T-helper 9 cell (primary cell): ENCODE measurements at regions not wholly inside any gene's neighbourhood (a gene's known extent, or its start where the extent isn't known, plus 50 kb on each side); places are given as distances from the start of the nearest gene placed in this dataset.
A peak's percentile ranks its signal among the peaks of the same experiment; 100 is the strongest.
"Not testable (repeated sequence)": the region's sequence is repeated elsewhere in the genome, so short reads cannot be mapped to it uniquely, and the experiment has no call there.

Experiments
- DNase-seq: peaks from one replicate; pipeline ENCODE4 v3.0.0-alpha.2; 2020

DNA sequence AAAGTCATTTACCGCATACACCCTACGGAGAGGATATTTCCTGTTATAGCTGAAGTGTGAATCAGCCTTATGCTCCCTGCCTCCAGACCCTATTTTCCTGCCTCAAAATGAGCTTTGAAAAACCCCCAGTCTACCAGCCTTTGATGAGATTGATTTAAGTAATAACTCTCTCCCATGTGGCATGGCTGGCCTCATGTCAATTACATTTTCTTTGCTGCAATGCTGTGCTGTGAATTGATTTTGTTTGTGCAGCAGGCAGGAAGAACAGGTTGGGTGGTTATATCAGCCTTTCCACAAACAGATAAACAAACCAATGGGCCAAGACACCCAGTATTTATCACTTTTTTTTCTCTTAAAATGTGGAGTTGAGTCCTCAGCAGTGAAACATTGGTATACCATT is 1105.5 kb upstream of the TMEM132C start:
- DNase-seq = no peak

DNA sequence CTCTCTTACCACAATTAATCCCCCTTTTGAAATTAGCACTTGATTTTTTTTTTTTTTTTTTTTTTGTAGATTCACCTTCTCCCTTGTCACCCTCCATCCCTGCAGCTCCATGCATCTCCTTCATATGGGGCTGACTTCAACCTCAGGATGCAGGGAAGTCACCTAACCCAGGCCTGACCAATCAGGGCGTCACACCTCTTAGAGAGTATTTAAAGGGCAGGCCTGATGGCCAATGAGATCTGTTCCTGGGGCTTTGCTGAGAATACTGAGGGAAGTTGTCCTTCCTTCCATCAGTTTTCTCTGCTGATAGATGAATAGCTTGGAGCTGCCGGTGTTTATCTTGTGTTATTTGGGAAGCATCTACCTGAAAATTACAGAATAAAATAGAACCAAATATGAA is 1104.7 kb upstream of the TMEM132C start:
- no peak for DNase-seq

DNA sequence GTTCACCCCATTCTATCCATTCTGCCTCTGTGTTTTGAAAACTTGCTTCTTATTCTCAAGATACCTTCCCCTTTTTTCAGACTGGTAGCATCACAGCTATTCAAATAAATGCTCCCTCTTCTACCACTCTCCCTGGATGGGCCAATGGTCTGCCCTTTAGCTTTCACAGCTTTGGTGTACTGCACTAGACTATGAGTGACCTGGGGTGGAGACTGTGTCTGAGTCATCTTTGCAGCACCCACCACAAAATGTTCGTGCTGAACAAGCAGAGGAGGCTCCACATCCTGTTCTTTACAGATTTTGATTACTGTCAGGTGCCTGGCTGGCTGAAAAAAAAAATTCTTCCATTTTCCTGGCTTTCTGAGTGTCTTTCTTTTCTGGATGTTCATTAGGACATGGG is 1104.1 kb upstream of the TMEM132C start:
- DNase-seq = peak; percentile 16

DNA sequence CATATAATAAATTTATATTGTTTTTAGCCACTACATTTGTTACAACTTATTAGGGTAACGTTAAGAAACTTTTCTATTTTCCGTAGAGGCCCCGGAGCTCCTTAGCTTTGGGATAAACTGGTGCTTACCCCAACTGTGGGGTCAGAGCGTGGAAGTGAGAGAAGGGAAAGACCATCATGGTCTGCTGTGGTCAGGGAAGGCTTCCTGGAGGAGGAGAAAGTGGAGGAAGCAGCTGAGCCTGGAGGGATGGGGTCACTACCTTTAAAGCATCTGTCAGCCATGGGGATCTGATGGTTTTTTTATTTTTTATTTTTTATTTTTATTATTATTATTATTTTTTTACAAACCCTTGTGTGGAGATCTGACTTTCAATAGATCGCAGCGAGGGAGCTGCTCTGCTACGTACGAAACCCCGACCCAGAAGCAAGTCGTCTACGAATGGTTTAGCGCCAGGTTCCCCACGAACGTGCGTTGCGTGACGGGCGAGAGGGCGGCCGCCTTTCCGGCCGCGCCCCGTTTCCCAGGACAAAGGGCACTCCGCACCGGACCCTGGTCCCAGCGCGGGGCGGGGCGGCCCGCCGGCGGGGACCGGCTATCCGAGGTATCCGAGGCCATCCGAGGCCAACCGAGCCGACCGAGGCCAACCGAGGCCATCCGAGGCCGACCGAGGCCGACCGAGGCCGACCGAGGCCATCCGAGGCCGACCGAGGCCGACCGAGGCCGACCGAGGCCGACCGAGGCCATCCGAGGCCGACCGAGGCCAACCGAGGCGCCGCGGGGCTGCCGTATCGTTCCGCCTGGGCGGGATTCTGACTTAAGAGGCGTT is 1101.2 kb upstream of the TMEM132C start:
- peak; percentile 78 for DNase-seq

DNA sequence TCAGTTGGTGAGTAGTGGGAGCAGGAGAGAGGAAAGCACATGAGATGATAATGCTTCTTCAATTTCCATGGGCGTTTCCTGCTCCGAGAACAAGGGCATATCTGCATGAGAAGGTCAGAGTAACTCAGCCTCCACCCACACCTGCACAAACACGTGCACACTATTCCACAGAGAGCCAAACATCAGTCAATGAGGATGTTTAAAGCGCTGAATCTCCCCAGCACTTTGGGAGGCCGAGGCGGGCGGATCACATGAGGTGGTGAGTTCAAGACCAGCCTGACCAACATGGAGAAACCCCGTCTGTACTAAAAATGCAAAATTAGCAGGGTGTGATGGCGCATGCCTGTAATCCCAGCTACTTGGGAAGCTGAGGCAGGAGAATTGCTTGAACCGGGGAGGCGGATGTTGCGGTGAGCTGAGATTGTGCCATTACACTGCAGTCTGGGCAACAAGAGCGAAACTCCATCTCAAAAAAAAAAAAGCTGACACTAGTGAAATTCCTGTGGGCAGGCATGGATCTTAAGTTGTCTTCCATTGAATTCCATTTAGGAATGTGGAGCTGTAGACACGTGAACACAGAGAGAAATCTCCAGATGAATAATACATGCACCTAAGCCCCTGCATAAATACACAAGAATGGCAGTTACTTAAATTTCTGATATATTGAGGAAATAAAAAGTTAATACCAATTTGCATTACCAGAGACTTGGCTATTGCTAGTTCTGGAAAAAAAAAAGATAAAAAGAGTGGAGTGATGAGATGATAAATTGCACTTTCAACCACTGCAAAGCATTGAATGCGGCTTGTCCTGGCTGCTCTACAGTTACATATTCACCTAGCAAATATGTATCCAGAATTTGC is 1097.4 kb upstream of the TMEM132C start:
- DNase-seq = no peak

DNA sequence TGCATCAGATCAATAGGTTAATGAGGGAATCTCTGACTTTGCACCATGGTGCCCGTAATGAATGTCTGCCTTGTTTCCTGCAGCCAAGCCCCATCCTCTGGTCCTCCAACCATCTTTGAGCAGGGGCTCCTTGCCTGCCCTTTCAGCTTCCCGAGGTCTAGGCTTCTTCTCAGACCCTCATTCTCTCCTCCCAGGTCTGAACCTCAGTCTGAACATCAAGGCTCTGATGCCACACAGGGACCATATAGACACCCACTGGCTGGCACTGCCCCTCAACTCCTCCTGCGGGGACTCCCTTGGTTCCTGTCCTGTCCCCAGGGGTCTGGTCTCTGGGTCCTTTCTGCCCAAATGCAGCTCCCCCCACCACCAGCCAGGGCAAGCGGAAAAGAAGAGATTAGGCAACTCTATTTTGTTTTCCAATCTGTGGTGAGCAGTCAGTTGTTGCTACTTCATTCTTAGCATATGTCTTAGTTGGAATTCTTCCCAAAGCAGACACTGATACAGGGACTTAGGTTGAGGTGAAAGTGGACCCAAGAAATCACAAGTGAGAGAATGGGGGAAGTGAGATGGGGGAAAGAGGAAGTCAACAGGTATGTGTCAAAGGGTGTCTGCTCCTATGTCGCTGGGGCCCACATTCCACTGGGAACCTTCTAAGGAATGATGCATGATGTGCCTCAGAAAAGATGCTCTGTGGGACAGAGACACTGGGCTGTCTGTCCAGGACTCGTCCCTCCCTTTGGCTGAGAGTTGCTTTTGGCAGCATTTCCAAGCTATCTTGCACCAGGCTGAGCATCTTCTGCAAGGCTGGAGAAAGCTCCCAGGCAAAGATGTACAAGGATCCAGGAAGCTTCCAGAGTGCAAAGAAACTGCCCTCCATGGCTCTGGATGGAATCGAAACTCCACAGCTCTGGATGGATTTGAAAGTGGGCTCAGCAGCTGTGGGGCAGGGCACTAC is 1096.5 kb upstream of the TMEM132C start:
- DNase-seq = no peak

DNA sequence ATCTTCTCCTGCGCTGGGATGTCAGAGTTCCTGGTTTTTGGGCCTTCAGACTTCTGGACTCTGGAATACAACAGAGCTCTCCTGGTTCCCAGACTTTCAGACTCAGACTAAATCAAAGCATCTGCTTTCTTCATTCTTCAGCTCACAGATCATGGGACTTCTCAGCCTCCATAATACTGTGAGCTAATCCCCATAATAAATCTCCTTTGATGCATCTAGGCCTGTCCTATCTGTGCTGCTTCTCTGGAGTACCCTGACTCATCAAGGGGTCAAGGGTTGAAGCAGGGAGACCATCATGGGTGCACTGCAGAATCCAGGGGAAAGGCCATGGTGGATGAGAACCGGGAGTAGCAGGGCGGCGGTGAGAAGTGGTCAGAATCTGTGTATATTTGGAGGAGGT is 1094.1 kb upstream of the TMEM132C start:
- no peak for DNase-seq

DNA sequence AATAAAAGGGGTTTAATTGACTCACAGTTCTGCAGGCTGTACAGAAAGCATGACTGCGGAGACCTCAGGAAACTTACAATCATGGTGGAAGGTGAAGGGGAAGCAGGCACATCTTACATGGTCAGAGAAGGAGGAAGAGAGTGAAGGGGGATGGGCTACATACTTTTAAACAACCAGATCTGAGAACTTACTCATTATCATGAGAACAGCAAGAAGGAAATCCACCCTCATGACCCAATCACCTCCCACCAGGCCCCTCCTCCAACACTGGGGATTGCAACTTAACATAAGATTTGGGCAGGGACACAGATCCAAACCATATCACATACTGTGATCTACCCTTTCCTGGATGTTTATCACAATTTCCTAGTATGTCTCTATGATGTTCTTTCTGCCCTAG is 1093.0 kb upstream of the TMEM132C start:
- not testable (repeated sequence) for DNase-seq

DNA sequence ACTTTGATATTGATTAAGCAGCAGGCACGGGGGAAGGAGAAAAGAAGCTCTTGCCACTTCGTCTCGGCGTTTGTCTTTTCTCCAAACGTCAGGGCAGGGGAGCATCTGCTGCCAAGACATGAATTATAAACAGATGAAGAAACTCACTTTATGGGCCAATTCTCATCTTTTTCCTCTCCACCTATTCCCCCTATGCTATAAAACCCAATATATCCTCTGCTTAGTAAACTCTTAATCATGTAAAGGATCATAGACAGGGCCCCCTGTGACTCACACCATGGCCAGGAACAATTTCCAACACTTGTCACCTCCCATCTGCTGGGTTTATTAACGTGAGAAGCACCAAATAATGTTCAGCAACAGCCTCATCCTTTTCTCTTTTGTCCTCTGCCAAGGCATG is 1092.1 kb upstream of the TMEM132C start:
- DNase-seq = no peak

DNA sequence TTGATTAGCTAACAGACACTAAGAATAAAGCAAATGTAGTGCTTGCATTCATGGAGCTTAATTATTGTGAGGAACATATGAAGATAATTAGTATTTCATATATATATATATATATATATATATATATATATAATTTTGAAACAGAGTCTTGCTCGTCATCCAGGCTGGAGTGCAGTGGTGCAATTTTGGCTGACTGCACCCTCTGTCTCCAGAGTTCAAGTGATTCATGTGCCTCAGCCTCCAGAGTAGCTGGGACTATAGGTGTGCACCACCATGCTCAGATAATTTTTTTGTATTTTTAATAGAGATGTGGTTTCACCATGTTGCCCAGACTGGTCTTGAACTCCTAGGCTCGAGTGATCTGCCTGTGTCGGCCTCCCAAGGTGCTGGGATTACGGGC is 1091.6 kb upstream of the TMEM132C start:
- no peak for DNase-seq

DNA sequence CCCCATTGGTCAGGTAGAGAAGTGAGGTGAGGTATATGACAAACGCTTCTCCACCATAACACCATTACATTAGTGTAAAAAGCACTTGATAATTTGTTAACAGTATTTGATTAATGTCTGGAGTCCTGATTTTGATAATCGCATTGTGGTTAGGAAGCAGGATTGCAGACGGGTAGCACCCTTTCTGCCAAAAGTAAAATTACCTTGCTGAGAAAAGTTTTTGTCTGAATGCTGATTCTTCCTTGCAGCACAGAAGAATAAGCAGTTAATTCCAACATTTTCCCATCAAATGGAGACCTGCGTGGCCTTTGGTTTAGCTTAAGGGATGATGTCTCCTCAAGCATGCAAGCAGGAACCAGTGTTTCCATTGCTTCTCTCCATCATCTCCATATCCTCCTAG is 1090.2 kb upstream of the TMEM132C start:
- DNase-seq = no peak

DNA sequence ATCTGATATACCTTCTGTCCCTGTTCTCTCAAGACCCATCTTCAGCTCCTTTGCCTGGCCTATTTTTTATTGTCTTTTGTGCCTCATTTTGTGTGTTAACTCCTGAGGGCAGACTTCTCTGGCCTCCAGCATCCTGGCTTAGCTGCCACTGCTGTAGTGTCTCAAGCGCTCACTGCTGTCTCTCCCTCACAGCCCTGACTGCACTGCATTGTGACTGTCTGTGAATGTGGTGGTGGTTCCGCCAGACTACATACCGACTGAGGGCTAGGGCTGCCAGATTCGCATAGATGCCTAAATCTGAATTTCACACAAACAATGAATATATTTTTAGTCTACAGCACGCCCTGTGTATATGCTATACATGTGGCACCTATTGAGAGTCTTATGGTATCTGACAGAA is 1088.9 kb upstream of the TMEM132C start:
- no peak for DNase-seq

DNA sequence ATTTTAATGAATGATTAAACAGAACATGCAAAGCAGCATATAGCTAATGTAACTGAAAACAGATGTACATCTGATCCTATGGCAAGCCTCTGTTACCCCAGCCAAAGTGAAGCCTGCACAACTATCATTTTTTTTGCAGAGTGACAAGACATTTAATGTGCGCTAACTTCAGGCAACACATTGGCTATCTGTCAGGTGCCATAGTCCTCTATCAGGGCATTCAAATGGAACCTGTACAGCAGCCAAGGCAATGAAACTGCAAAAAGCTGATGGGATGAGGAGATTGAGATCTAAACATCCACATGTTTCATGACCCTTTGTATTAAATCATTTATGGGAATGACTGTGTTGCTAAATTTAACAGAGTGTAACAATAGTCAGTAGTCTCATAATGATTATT is 1088.5 kb upstream of the TMEM132C start:
- DNase-seq = no peak

DNA sequence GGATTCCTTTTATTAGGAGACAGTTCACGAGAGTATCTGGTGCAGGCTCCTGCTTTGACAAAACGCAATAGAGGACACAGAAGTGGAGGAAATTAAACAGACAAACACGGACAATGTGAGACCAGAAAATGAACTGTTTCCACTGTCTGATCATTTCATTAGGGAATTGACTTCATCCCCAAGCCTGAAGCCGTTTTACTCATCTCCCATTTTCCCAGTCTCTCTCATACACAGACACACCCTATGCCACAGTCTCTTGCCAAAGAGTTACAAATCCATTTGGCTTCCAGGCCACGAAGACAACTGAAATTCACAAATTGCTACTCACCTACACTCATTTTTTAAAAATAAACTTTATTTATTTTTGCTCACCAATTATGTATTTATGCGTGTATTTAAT is 1087.8 kb upstream of the TMEM132C start:
- DNase-seq = no peak

DNA sequence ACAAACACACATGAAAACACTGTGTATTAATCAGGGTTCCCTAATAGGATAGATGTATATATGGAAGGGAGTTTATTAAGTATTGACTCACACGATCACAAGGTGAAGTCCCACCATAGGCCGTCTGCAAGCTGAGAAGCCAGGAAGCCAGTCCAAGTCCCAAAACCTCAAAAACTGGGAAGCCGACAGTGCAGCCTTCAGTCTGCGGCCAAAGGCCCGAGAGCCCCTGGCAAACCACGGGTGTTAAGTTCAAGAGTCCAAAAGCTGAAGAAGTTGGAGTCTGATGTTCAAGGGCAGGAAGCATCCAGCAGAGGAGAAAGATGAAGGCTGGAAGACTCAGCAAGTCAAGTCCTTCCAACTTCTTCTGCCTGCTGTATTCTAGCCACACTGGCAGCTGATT is 1085.0 kb upstream of the TMEM132C start:
- DNase-seq = no peak

DNA sequence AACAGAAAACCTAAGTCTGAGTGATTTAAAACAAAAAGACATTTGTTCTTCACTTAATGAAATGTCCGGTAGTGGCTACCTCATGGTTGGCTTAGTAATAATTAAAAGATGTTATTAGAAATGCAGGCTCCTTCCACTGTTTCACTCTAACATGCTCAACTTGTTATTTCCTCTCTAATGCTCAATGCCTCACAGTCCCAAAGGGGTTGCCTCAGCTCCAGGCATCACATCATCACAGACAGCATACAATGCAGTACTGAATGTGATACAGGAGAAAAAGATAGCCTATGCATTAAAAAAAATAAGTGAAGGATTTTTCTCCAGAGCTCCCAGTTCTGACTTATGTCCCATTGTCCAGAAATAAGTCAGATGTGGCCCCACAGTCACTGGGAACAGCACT is 1077.0 kb upstream of the TMEM132C start:
- no peak for DNase-seq

DNA sequence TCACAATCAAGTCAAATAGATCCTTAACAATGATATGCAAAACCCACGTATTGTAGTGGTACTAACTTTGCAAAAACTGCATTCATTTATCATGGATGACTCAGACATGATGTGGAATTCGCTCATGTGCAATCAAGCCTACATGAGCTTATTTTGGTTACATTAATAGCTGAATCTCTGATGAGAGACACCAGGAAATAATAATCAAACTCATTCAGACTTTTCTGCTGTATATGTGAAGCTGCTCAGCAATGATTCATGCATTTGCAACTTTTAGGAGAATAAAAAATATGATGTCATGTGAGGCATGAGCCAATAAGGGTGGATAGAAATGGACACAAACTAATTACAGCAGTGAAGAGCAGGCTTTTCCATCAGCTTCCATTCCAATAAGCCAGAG is 1075.8 kb upstream of the TMEM132C start:
- DNase-seq = no peak

DNA sequence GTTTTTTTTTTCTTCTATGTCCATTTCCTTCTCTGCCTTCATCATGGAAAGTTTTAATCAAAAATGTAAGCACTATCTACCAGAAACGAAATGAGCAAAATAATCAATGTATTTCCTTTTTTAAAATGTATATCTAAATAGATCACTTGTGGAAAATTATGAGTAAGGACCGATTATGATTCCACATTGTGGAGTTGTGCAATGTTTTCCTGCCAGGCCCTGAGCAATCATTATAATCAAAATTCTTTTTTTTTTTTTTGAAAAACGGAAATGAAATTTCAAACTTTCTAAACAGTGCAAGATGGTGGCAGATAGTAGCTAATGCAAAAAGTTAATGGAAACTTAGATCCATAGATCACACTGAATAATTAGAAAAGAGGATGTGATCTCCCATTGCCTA is 1074.6 kb upstream of the TMEM132C start:
- no peak for DNase-seq

DNA sequence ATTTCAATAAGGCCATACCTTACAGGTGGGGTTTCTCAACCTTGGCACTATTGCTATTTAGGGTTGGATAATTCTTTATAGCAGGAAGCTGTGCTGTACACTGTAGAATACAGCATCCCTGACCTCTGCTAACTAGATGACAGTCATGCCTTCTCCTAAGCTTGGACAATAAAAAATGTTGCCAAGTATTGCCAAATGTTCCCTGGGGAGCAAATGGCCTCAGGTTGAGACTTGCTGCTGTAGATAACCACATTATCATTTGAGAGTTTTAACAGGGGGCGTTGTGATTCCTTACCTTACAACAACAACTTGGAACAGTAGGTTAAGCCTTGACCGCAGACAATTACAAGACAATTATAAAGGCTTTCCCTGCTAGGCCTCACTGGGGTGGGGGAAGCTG is 1073.6 kb upstream of the TMEM132C start:
- no peak for DNase-seq

DNA sequence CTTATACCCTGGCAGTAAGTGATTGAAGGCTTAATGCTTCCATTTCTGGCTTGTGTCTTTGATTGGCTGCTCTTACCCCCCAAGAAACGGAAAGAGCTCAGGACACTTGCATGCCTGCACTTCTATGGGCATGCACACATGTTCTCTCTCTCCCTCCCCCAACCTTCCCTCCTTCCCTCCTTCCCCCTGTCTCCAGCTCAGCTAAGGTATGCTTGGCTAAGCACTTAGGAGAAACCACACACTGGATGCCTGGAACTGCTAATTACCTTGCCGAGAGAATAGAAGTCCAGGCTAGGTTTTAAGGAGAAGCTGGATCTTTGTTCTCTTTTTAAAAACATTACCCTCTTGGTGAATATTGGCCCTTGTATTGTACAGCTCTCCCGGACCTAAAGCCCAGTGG is 1072.8 kb upstream of the TMEM132C start:
- no peak for DNase-seq

DNA sequence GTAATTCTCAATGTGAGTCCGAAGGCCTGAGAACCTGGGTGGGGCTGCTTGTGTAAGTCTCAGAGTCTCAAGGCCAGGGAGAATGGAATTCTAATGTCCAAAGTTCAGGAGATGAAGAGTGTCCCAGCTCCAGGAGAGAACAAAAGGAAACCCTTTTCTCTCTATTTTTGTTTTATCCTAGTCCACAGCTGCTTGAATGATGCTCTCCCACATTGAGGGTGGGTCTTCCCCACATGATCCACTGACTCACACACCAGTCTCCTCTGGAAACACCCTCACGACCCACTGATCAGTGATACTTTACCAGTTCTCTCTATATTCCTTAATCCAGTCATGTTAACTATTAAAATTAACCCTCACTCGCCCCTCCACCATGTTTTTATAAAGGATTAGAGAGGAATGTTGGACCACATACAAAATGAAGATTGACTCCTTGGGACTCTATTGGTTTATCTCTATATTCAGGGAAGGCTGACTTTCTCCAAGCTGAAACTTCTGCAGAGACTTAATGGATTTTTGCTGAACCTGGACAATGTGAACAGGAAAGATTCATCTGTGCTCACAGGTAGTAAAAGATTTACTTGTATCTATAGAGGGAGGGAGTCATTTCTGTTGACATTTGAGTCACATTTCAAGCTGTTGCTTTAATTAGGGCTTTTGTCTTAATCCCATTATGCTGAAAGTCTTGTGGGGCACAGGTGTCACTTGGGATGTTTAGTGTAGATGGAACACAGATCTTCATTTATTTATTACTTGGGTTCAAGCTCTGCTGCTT is 1061.0 kb upstream of the TMEM132C start:
- DNase-seq = no peak

DNA sequence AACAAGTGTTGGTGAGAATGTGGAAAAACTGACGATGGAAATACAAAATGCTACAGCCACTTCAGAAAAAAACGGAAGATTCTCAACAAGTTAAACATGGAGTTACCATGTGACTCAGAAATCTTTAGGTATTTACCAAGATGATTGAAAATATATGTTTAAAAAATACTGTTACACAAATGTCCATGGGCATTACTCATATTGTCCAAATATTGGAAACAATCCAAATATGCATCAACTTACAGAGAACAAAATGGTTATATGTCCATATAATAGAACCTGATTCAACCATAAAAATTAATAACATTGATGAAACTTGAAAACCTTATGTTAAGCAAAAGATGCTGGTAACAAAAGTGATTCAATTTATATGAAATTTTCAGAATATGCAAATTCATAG is 1057.7 kb upstream of the TMEM132C start:
- DNase-seq = no peak
